GM12865 (cell line): ENCODE measurements at regions not wholly inside any gene's neighbourhood (a gene's known extent, or its start where the extent isn't known, plus 50 kb on each side); places are given as distances from the start of the nearest gene placed in this dataset.

ENCODE experiments used
- DNase-seq: peaks from one replicate; pipeline ENCODE4 v3.0.0; 2010; ENCODE audit warnings: low read depth
- H3K4me3 ChIP-seq: 2 replicates; pipeline ENCODE4 v1.5.1; 2011; ENCODE audit warnings: mild to moderate bottlenecking, low read depth, low read length, control low read depth
- CTCF ChIP-seq: IDR thresholded peaks from 2 replicates; pipeline ENCODE4 v1.5.1; 2011; ENCODE audit warnings: low read length, control low read depth, low read depth, inconsistent platforms; ENCODE audit not compliant: insufficient read depth; ENCODE audit errors: missing control alignments

- H3K4me3 ChIP-seq: no peak overlapping the region
- no peak for TF ChIP-seq CTCF
- no peak for DNase-seq
Measured at GRCh38 chr4:59904331-59904730, 1295.8 kb upstream of the ADGRL3 start.

GRCh38 chr4:59920416-59920815, 1279.7 kb upstream of the ADGRL3 start:
- DNase-seq: no peak
- no peak for TF ChIP-seq CTCF

GRCh38 chr4:59925290-59925689, 1274.8 kb upstream of the ADGRL3 start:
- DNase-seq: no peak
- TF ChIP-seq CTCF: no peak
- no peak overlapping the region for H3K4me3 ChIP-seq

More at GRCh38 chr4:59920416-59920815, 1279.7 kb upstream of the ADGRL3 start:
- no peak overlapping the region for H3K4me3 ChIP-seq

- no peak for DNase-seq
Measured at GRCh38 chr4:59936566-59936965, 1263.6 kb upstream of the ADGRL3 start.

GRCh38 chr4:59938166-59938565, 1262.0 kb upstream of the ADGRL3 start:
- H3K4me3 ChIP-seq: no peak overlapping the region
- TF ChIP-seq CTCF: no peak
- no peak for DNase-seq

More at GRCh38 chr4:59936566-59936965, 1263.6 kb upstream of the ADGRL3 start:
- TF ChIP-seq CTCF: no peak
- H3K4me3 ChIP-seq: no peak overlapping the region

- no peak for DNase-seq
- H3K4me3 ChIP-seq: no peak overlapping the region
- no peak for TF ChIP-seq CTCF
Measured at GRCh38 chr4:59945277-59945676, 1254.8 kb upstream of the ADGRL3 start.

GRCh38 chr4:59945716-59946115, 1254.4 kb upstream of the ADGRL3 start:
- no peak for DNase-seq
- no peak for TF ChIP-seq CTCF
- no peak overlapping the region for H3K4me3 ChIP-seq
